SIG-M5 (cell line): ENCODE measurements at regions not wholly inside any gene's neighbourhood (a gene's known extent, or its start where the extent isn't known, plus 50 kb on each side); places are given as distances from the start of the nearest gene placed in this dataset.
"Not testable (repeated sequence)": the region's sequence is repeated elsewhere in the genome, so short reads cannot be mapped to it uniquely, and the experiment has no call there.

Source experiments
- DNase-seq: peaks from one replicate; lab custom pipeline; 2025; lab: John Stamatoyannopoulos, UW

GRCh38 chr2:192947352-192947751 is 752.6 kb upstream of the TMEFF2 start:
- DNase-seq: no peak

GRCh38 chr2:192940767-192941166 is 746.0 kb upstream of the TMEFF2 start:
- DNase-seq: no peak

GRCh38 chr2:192932376-192932775 is 737.6 kb upstream of the TMEFF2 start:
- no peak for DNase-seq

- DNase-seq: not testable (repeated sequence)
Observed at GRCh38 chr2:192921631-192922030, 726.9 kb upstream of the TMEFF2 start.

- no peak for DNase-seq
Observed at GRCh38 chr2:192901446-192901845, 706.7 kb upstream of the TMEFF2 start.

- DNase-seq: no peak
Observed at GRCh38 chr2:192899466-192899865, 704.7 kb upstream of the TMEFF2 start.

GRCh38 chr2:192893976-192894375 is 699.2 kb upstream of the TMEFF2 start:
- not testable (repeated sequence) for DNase-seq

GRCh38 chr2:192888109-192888508 is 693.4 kb upstream of the TMEFF2 start:
- no peak for DNase-seq

GRCh38 chr2:192887337-192887736 is 692.6 kb upstream of the TMEFF2 start:
- DNase-seq: no peak

- DNase-seq: no peak
Observed at GRCh38 chr2:192886636-192887035, 691.9 kb upstream of the TMEFF2 start.

GRCh38 chr2:192885569-192886160 is 690.9 kb upstream of the TMEFF2 start:
- DNase-seq: no peak

GRCh38 chr2:192877159-192877558 is 682.4 kb upstream of the TMEFF2 start:
- no peak for DNase-seq

GRCh38 chr2:192876698-192877097 is 682.0 kb upstream of the TMEFF2 start:
- no peak for DNase-seq

GRCh38 chr2:192854706-192855105 is 660.0 kb upstream of the TMEFF2 start:
- DNase-seq: no peak

- DNase-seq: no peak
Observed at GRCh38 chr2:192854031-192854430, 659.3 kb upstream of the TMEFF2 start.

- DNase-seq: no peak
Observed at GRCh38 chr2:192828947-192829346, 634.2 kb upstream of the TMEFF2 start.

- DNase-seq: no peak
Observed at GRCh38 chr2:192828175-192828574, 633.4 kb upstream of the TMEFF2 start.

GRCh38 chr2:192827735-192828134 is 633.0 kb upstream of the TMEFF2 start:
- no peak for DNase-seq

- DNase-seq: no peak
Observed at GRCh38 chr2:192814376-192814775, 619.6 kb upstream of the TMEFF2 start.

- no peak for DNase-seq
Observed at GRCh38 chr2:192813341-192813740, 618.6 kb upstream of the TMEFF2 start.

GRCh38 chr2:192809173-192809572 is 614.4 kb upstream of the TMEFF2 start:
- DNase-seq: no peak

GRCh38 chr2:192783643-192784042 is 588.9 kb upstream of the TMEFF2 start:
- DNase-seq: no peak

- DNase-seq: no peak
Observed at GRCh38 chr2:192775459-192776262, 580.9 kb upstream of the TMEFF2 start.

GRCh38 chr2:192775011-192775410 is 580.3 kb upstream of the TMEFF2 start:
- DNase-seq: no peak
